ENCODE measurements at regions not wholly inside any gene's neighbourhood (a gene's known extent, or its start where the extent isn't known, plus 50 kb on each side); places are given as distances from the start of the nearest gene placed in this dataset.
"Not testable (repeated sequence)": the region's sequence is repeated elsewhere in the genome, so short reads cannot be mapped to it uniquely, and the experiment has no call there.

DNA sequence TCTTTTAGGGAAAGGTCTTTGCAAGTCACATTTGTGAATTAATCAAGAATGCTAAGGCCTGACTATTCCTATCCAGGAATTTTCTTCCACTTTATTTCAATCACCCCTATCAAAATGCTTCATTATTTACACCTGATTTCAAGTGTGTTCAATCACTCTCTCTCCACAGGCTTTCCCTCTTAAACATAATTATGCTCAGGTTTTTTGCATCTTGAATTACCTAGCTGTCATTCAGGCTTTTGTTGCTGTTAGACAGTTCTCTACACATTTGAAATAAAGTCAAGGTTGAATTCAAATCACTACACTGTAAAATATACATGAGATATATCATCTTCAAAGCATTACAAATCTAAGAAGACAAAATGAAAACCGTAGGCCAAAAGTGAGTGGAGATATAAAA lies 941.3 kb upstream of the SLITRK1 start:
- DNase-seq = peak; percentile 27

DNA sequence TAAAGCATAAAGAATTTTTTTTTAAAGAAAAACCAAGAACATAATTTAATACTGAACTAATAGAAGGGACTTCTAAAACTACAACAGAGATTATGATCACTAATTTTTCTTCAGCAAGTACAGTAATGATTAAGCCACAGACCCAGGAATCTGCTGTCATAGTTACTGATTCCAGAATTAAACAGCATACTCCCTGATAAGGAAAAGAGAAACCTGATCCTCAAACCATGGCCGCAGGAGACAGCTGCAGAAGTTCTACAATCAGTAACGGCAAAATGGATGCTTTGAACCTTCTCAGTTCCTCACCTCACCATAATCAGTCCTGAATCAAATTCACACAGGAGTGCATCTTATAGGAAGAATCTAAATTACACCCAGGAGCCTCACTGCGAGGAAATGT lies 939.0 kb upstream of the SLITRK1 start:
- DNase-seq = no peak

DNA sequence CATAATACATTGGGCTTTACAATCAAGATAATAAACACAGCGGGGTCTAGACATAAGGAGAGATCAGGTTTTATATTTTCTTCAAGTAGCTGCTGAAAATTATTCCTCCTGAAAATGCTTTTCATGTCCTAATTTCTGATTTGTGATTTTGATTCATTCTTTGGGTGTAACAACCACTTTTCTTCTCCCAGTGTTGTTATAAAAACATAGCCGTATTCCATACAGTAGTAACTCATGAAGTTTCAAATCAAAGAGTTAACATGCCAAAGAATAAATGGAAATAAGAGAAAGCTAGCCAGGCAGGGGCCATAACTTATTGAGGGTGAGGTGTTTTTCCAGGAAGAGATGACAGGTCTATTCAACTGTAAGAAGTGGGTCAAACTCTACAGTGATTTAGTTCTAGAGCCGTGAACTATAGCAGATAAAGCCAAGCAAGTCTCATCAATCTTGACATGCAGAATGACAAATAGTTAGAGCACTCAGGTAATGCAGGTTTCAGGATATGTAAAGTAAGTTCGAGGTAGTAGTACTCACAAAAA lies 934.4 kb upstream of the SLITRK1 start:
- no peak for DNase-seq

DNA sequence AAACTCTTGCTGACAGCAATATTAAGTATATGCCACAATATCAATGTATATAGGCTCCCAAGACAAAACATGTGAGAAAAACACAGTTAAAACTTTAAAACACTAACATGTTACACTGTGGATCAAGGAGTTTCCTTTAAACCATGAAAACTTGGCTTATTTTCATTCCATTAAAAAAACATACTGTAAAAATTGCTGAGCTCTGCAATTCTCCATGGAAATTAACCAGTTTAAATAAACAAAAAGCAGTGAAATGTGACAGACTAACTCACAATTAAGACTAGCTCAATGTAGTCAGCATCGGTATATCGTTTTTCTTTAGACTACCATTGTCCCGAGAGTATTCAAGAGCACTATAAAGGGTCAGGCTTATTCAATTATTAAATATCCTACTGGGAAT lies 930.5 kb upstream of the SLITRK1 start:
- no peak for DNase-seq

DNA sequence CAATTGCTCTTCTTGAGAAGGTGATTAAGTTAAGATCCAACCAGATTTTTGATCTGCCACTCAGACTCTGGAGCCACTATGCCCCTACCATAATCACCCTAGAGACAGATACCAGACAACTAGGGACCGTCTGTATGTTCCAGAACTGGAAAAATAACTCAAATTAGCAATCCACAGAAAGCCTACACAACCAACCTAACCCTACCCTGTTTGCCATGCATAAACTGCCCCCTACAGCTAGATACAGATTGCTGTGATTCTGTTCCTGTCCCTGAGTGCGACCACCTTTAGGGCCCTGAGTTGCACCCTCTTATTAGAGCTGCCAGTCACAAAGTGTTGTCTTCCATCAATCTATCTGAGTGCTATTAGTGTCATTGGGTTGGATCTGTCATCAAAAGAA lies 929.8 kb upstream of the SLITRK1 start:
- no peak for DNase-seq

DNA sequence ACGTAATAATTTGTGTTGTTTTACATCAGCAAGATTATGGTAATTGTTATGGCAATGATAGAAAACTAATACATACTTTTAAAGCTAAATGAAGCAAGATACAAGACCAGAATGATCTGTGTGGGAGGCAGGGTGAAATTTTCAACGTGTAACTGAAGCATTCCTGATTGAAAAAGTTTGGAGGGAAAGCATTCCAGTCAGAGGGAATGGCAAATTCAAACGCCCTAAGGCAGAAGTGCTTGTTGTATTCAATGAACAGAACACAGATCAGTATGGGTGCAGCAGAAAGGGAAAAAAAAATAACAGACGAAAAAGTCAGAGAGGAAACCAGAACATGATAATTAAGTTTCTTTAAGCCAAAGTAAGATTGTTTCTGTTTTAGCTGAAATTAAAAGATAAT lies 928.5 kb upstream of the SLITRK1 start:
- no peak for DNase-seq

DNA sequence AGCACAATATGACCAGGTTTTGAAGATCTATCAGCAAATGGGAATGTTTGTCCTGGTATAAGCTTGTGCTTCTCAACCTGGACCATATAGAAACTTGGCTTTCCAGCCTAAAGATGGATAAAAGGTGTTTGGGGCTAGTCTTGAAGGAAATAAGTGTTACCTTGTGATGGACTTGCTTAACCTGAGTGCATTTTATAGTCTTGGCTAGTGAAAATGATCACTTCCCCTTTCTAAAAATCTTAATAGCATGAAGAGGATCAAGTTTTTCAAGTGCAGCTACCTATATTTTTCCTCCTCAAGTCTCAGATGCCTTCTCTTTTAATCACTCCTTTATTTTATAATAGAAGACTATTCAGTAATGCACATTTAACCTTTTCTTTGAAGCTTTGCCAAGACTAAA lies 919.8 kb upstream of the SLITRK1 start:
- DNase-seq = no peak

DNA sequence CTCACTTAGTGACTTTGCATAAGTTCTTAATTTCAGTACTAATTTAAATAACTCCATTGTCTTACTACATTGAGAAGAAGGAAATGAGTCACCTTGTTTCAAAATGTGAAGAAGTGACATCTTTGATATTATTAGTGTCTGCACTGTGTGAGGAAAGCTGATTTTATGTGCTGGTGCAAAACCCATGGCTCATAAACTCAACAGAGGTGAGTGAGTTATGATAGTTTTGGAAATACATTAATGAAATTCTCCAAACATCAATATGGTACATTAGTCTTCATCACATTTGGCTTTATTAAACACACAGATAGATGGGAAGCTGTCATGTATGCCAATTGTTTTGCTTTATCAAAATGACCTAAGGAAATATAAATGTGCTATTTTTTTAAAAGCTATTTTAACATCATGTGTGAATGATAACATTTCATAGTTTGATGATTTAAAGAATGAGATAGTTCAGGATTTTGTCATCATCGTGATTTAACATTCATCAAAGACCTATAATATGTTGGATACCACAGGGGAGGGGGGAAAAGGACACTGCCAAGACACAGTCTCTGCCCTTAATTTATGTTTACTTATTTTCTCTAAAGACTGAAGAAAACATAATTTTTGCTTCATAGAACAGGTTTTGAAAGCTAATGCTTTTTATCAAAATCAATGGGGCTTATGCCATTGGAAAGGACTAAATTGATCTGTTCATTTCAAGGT lies 902.3 kb upstream of the SLITRK1 start:
- DNase-seq = no peak

DNA sequence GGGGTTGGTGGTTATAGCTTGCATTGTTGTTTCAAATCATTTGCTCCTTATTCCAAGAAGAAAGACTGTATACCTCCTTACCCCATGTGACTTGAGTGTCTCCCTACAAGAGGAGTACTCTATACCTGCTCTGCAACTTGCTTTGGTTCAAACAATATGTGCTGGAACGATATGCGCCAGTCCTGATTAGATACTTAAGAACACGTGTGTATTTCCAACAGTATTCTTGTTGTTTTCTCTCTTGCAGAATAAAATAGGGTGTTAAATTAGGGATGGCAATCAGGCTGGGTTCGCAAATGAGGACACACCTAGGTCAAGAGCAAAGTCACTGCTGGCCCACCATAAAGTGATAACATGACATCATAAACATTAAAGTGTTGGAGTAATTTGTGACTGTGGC lies 895.0 kb upstream of the SLITRK1 start:
- no peak for DNase-seq

DNA sequence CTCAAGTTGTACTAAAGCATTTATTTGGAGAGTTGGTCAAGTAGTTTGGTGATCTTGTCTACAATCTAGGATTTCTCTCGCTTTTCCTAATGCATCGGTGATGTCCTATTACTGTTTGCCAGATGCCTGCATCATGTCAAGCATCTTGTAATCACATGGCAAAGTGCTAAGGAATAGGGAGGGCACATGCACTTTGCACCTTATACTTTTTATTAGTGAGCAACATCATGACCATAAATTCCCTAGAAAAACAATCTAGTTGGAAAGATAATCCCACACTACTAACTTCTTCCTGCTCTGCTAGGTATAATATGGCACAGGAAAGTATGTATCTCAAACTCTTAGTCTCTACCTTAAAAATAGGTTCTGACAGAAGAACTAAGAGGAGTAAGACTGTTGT lies 894.3 kb upstream of the SLITRK1 start:
- no peak for DNase-seq

DNA sequence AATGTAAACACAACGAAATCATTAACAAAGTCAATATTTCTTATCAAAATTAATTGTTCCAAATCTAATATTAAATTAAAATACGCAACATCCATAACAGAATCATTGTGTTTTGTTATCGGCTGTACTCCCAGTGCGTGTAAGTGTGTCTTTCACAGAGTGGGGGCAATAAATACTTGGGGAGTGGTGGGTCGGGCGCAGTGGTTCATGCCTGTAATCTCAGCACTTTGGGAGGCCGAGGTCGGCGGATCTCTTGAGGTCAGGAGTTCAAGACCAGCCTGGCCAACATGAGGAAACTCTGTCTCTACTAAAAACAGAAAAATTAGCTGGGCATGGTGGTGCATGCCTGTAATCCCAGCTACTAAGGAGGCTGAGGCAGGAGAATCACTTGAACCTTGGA lies 893.6 kb upstream of the SLITRK1 start:
- DNase-seq = not testable (repeated sequence)

DNA sequence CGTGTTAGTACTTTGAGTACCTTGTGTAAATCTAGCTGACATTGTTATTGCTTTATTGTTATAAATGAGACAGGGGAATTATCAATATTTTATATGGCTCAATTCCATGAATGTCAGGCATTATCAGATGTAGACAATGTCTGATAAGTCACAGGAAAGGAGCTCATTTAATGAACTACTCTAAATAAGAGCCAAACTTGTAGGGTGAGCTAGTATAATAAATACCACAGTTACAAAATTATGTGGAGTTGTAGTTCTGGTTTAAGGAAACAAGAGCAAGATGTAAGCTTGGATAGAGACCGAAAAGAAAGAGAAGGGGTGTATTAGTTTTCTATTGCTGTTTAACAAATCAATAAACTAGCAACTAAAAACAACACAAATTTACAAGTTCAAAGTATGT lies 891.8 kb upstream of the SLITRK1 start:
- DNase-seq = no peak

DNA sequence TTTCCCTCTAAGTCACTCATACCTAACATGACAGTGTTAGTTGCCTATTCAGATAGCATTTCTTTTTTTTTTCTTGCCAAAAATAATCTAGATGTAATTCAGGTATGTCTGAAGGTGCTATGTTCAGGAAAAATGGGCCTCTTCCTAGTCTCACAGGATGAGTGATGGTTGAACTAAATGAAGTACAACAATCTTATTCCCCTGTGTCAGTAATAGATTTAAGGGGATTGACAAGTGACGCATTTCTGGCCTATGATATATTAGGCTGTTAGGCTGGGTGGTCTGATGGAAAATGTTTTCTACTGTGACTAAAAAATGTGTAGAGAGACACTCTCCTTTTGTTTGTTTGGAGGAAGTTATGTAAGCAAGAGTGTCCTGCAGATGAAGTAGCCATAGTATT lies 878.7 kb upstream of the SLITRK1 start:
- DNase-seq = no peak

DNA sequence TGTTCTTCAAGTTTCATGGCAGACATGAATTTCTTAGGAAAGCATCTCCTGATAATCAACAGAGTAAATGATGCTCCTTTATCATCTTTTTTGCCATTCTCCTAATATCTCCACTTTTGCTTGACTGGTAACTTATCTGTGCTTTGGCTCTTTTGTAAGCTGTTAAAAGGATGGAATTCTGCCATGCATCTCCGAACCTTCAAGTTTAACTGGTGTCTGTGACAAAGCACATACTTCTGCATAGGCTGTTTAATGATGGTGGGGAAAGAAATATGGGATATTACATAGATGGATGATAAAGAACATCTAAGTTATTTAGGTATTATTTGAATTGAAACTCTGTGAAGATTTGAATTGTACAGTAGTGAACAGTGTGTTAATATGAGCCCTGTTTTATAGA lies 866.9 kb upstream of the SLITRK1 start:
- DNase-seq = no peak

DNA sequence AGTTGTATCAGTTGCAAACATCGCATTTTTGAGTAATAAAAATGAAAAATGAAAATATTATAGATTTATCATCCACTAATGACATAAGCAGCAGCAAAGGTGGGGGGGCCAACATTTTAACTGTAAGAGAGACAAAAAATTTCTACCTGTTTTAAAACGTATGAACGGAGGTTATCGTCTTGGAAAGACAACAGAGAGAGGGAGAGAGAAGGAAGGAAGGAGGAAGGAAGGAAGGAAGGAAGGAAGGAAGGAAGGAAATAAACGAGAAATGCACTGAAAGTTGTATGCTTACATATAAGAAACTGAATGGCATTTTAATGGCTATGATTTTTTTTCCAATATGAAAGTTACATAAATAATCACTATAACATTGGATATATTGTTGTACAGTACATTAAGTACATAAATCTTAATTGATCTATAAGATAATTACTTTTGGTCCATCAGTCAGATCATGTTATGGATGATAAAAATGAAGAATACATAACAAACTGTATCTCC lies 862.8 kb upstream of the SLITRK1 start:
- DNase-seq = no peak

DNA sequence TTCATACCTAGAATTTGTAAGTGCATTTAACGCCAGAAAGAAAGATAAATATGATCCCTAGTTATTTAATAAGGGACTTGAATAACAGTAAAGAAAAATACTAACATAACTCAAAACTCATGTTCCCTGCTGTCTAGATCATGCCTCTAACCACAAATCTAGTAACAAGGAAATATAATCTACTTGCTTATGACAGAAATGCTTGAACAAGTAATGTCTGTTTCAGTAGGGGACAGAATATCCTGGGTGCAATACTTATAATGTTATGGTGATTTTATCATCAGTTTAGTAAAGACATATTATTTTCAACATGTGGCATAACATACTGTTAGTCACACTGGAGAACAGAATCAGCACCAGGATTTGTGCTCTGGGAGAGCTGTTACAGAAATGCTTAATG lies 861.9 kb upstream of the SLITRK1 start:
- no peak for DNase-seq

DNA sequence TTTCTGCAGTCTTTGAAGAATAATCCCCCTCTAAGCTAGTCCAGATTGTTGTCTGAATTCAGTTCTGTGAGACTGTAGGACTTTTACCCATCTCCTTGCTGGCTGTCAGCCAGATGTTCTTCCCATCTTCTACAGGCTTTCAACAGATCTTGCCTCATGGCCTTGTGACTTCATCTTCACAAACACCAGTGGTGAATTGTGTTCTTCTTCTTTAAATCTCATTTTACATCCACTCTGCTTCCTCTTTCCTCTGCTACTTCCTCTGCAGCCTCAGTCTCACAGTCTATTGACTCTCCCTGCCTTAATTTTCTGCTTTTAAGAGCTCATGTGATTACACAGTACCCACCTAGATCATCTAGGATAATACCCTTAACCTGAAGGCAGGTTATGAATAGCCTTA lies 859.0 kb upstream of the SLITRK1 start:
- no peak for DNase-seq

DNA sequence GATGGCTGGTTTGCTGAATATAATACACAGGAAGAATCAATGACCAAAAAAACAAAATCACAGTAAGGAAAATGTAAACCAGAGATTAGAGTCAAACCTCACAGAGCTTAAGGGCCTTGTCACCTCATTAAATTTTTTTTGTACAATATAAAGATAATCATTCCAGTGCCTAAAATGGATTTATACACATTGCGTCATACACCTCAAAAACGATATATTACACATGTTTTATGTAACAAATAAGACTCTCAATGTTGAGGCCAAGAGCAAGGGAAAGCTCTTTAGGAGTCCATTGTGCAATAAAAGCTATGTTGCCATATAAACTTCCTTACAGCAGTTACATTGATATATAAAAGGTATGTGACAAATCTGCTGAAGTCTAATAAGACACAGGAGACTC lies 856.7 kb upstream of the SLITRK1 start:
- no peak for DNase-seq

DNA sequence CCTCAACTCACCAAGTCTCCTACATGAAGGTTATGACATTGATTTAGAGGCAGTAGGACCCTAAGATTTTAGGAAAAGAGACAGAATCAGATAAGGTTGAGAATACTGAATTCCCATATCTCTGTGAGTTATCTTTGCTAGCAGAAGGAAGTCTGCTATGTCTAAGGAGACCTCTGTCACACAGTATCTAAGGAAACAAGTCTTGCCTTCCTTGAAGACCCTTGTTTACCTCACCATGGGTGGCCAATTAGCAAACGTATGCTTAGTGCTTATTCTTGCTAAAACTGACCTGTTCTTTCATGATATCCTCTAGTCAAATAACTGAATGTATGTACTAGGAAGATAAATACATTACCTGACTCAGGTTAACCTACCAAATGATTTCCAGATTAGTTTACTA lies 855.4 kb upstream of the SLITRK1 start:
- no peak for DNase-seq

DNA sequence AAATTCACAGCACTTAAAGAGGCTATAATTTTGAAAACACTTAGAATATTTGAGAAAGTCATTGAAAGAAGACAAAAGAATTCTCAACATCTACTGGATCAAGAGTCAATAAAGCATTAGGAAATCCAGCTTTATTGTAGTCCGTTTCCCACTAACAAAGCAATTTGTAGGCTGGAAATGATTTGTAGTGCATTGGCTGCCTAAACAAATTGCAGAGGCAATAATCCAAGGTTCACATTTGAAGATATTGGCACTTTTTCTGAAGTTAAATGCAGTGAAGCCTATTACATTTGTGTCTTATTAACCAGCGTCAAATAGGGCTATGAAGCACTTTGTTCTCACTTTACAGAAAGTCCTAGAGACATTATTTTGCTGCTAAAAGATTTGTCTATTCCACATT lies 848.1 kb upstream of the SLITRK1 start:
- no peak for DNase-seq

DNA sequence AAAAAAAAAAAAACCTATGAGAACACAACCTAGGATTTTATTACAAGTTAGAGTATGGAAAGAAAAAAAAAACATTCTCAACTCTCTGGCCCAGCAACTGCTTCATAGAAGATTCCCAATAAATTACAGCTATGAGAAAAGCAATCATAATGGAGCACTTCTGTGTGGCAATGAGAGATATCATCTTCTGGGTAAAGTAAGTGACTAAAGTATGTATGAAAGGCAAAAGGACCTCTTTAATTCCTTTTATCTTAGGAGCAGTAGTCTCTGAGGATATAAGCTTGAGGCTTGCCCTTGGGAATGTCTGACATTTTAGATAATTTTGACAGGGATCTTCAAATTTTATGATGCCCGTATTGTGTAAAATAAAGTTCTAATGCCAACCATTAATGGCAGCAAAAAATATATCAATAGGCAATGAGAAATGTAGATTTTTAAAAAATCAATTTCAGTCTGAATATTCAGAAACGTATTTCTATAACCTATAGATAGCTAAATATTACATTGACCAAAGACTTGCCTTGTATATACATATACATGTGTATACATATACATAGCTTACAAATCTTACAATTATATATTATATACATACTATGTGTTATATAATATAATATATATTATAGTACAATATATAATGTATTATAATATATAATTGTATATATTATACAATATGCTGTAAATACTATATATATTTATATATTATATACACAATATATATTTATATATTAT lies 823.9 kb upstream of the SLITRK1 start:
- DNase-seq = no peak

DNA sequence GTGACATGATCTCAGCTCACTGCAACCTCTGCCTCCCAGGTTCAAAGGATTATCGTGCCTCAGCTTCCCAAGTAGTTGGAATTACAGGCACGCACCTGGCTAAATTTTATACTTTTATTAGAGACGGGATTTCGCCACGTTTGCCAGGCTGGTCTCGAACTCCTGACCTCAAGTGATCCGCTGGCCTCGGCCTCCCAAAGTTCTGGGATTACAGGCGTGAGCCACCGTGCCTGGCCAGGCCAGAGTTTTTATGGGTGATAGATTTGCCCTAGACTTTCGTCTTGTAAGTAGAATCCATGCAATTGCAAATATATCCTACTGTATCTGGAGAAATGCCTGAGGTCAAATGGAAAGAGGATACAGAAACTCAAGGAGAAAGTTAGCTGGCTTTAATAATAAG lies 819.9 kb upstream of the SLITRK1 start:
- no peak for DNase-seq

DNA sequence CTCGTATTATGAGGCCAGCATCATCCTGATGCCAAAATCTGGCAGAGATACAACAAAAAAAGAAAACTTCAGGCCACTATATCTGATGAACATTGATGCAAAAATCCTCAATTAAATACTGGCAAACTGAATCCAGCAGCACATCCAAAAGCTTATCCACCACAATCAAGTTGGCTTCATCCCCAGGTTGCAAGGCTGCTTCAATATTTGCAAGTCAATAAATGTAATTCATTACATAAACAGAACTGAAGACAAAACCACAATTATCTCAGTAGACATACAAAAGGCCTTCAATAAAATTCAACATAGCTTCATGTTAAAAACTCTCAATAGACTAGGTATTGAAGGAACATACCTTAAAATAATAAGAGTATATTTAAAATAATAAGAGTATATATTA lies 815.3 kb upstream of the SLITRK1 start:
- DNase-seq = not testable (repeated sequence)

DNA sequence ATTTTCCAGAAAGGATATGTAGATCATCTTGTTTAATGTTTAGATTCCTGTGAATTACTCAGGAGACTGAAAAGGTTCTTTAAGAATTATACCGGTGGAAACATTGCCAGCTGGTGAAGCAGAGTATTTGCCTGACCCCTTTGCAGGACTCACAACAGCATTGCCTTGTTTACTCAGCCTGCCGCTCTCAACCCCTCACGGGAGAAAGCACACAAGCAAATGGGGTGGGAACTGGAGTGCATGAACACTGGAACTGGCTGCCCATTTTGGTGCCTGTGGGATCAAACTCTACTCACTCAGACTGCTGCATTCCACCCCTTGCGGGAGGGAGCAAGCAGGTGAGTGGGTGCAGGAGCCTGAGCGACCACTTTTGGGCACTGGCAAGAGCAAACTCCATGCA lies 804.7 kb upstream of the SLITRK1 start:
- no peak for DNase-seq

DNA sequence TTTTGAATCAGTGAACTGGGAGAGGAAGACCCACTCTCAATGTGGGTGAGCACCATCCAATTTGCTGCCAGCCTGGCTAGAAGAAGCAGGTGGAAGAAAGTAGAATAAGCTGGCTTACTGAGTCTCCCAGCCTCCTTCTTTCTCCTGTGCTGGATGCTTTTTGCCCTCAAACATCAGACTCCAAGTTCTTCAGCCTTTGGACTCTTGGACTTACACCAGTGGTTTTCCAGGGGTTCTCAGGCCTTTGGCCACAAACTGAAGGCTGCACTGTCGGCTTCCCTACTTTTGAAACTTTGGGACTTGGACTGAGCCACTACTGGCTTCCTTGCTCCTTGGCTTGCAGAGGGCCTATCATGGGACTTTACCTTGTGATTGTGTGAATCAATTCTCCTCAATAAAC lies 804.2 kb upstream of the SLITRK1 start:
- DNase-seq = no peak
